ENCODE measurements at regions not wholly inside any gene's neighbourhood (a gene's known extent, or its start where the extent isn't known, plus 50 kb on each side); places are given as distances from the start of the nearest gene placed in this dataset.

DNA sequence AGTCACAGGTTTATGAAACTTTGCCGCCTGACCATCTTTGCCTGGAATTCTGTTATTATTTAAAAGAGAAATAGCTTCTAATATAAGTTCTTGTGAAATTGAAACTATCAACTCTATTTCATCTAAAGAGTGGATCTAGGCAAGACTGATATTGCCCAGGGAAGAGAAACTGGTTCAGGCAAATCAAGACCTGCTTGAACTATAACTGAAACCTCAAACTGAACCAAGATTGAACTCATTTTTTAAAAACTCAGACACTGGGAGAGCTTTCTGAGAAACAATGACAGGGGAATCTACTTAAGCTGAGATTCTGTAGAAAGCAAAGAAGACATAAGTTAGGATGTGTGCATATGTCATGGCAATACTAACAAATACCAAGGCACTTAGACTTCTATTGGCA lies 815.8 kb downstream of the BRINP1 start:
- Histone ChIP-seq H3K9ac (ENCODE audit: low read length in 3 of 3) (no peak overlapping the region), H3K9me3 (ENCODE audit: control insufficient read depth in 2 of 3, insufficient read depth in 1 of 3, low read length in 3 of 3) (no peaks in the 10 kb centered on the region), H3K27ac (ENCODE audit: low read depth in 2 of 2, low read length in 2 of 2) (no peak overlapping the region), H3K36me3 (ENCODE audit: control insufficient read depth in 2 of 3, insufficient read depth in 3 of 3, low read length in 3 of 3) (no peaks in the 10 kb centered on the region), H3K4me3 (ENCODE audit: low read length in 3 of 3) (no peak overlapping the region), H3K27me3 (ENCODE audit: control insufficient read depth, insufficient read depth, low read length) (no peaks in the 10 kb centered on the region), H3K4me1 (ENCODE audit: control insufficient read depth in 2 of 3, insufficient read depth in 2 of 3, low read depth in 1 of 3, low read length in 3 of 3) (no peaks in the 10 kb centered on the region)
- intact Hi-C loops (cut with DNase I) = no loop called here
- no peak for FAIRE-seq
- TF ChIP-seq CTCF (IDR thresholded peaks at IDR 0.05; ENCODE audit: borderline replicate concordance, extremely low read depth, insufficient read depth) = no peak
- DNase-seq = no peak

DNA sequence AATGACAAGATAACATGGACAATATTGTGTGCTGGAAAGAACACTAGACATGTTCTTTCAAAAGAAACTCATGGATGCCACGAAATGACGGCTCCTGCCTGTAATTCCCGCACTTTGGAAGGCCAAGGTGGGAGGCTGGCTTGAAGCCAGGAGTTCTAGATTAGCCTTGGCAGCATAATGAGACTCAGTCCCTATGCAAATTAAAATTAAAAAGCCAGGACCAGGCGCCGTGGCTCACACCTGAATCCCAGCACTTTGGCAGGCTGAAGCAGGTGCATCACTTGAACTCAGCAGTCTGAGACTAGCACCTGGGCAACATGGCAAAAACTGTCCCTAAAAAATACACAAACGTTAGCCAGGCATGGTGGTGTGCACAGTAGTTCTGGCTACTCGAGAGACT lies 814.2 kb downstream of the BRINP1 start:
- H3K9me3 ChIP-seq (ENCODE audit: control insufficient read depth in 2 of 3, insufficient read depth in 1 of 3, low read length in 3 of 3) = no peaks in the 10 kb centered on the region
- intact Hi-C loops (cut with DNase I) = no loop called here
- FAIRE-seq (no peak), DNase-seq (no peak)
- no peak overlapping the region for H3K27ac ChIP-seq (ENCODE audit: low read depth in 2 of 2, low read length in 2 of 2)
- no peak overlapping the region for H3K4me3 ChIP-seq (ENCODE audit: low read length in 3 of 3)
- H3K9ac ChIP-seq (ENCODE audit: low read length in 3 of 3) = no peak overlapping the region
- no peaks in the 10 kb centered on the region for H3K36me3 ChIP-seq (ENCODE audit: control insufficient read depth in 2 of 3, insufficient read depth in 3 of 3, low read length in 3 of 3)
- no peaks in the 10 kb centered on the region for H3K4me1 ChIP-seq (ENCODE audit: control insufficient read depth in 2 of 3, insufficient read depth in 2 of 3, low read depth in 1 of 3, low read length in 3 of 3)
- no peaks in the 10 kb centered on the region for H3K27me3 ChIP-seq (ENCODE audit: control insufficient read depth, insufficient read depth, low read length)
- no peak for TF ChIP-seq CTCF (IDR thresholded peaks at IDR 0.05; ENCODE audit: borderline replicate concordance, extremely low read depth, insufficient read depth)

DNA sequence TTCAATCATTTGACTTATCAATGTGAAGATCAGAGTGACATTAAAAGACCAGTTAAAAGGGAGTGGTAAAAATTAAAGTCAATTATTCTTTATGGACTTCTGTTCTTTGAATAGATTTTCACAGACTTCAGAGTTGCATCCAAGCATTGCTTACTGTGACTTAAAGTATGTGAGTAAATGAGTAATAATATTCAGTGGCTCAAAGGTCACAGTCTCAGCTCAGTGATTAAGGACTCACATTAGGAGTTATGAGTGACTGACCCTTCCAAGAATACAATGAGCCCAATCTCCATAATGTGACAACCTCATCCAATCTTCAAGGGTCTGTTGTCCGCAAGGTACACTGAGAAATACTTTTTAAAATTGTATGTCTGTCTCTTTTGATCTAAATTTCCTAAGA lies 811.2 kb downstream of the BRINP1 start:
- FAIRE-seq (no peak), DNase-seq (peak in 2 of 5 donors; percentile 5 to 17)
- intact Hi-C loops (cut with DNase I) = no loop called here

More for the DNA sequence above, 811.2 kb downstream of the BRINP1 start:
- Histone ChIP-seq H3K27ac (ENCODE audit: low read depth in 2 of 2, low read length in 2 of 2) (peak overlapping the region in 1 of 2 donors; percentile 23), H3K9me3 (ENCODE audit: control insufficient read depth in 2 of 3, insufficient read depth in 1 of 3, low read length in 3 of 3) (no peaks in the 10 kb centered on the region), H3K4me3 (ENCODE audit: low read length in 3 of 3) (peak overlapping the region in 1 of 3 donors; percentile 2), H3K36me3 (ENCODE audit: control insufficient read depth in 2 of 3, insufficient read depth in 3 of 3, low read length in 3 of 3) (no peaks in the 10 kb centered on the region), H3K27me3 (ENCODE audit: control insufficient read depth, insufficient read depth, low read length) (no peaks in the 10 kb centered on the region), H3K4me1 (ENCODE audit: control insufficient read depth in 2 of 3, insufficient read depth in 2 of 3, low read depth in 1 of 3, low read length in 3 of 3) (no peaks in the 10 kb centered on the region), H3K9ac (ENCODE audit: low read length in 3 of 3) (no peak overlapping the region)
- TF ChIP-seq CTCF (IDR thresholded peaks at IDR 0.05; ENCODE audit: borderline replicate concordance, extremely low read depth, insufficient read depth) = no peak
